Epidermal melanocyte (primary cell): ENCODE measurements at regions not wholly inside any gene's neighbourhood (a gene's known extent, or its start where the extent isn't known, plus 50 kb on each side); places are given as distances from the start of the nearest gene placed in this dataset.
"Not testable (repeated sequence)": the region's sequence is repeated elsewhere in the genome, so short reads cannot be mapped to it uniquely, and the experiment has no call there.

Source experiments
- DNase-seq: peaks from one replicate; pipeline ENCODE4 v3.0.0; 2011; ENCODE audit warnings: low spot score; ENCODE audit not compliant: insufficient read length

DNA sequence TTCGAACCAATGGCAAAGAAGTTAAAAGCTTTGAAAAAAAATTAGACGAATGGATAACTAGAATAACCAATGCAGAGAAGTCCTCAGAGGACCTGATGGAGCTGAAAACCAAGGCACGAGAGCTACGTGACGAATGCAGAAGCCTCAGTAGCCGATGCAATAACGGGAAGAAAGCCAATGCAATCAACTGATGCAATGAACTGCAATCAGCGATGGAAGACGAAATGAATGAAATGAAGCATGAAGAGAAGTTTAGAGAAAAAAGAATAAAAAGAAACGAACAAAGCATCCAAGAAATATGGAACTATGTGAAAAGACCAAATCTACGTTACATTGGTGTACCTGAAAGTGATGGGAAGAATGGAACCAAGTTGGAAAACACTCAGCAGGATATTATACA, 52.6 kb upstream of the MRPS30 start:
- DNase-seq = not testable (repeated sequence)

GRCh38 chr5:44747396-44747795, 61.4 kb upstream of the MRPS30 start:
- DNase-seq = no peak

GRCh38 chr5:44740660-44741059, 68.1 kb upstream of the MRPS30 start:
- DNase-seq = no peak

DNA sequence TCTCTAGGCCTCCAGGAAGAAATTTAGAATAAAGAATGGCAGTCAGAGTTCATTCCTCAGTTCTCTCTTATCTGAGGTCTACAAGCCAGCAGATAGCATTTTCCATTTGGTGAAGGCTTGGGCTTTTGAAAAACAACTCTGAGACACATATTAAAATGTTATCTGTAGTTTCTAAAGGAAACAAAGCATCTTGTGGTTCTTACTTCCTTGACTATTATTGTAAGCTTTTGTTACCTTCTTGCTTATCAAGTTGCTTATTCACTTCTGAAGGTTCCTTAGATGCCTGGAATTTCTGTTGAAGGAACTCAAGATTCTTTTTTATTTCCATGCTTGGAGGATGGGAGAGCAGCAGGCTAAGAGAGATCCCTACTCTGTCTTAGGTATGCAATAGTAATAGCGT, 79.2 kb upstream of the MRPS30 start:
- DNase-seq = no peak

- no peak for DNase-seq
Measured at GRCh38 chr5:44727100-44727499, 81.6 kb upstream of the MRPS30 start.

GRCh38 chr5:44719856-44720255, 88.9 kb upstream of the MRPS30 start:
- DNase-seq = no peak

GRCh38 chr5:44714871-44715561, 93.7 kb upstream of the MRPS30 start:
- DNase-seq = no peak

DNA sequence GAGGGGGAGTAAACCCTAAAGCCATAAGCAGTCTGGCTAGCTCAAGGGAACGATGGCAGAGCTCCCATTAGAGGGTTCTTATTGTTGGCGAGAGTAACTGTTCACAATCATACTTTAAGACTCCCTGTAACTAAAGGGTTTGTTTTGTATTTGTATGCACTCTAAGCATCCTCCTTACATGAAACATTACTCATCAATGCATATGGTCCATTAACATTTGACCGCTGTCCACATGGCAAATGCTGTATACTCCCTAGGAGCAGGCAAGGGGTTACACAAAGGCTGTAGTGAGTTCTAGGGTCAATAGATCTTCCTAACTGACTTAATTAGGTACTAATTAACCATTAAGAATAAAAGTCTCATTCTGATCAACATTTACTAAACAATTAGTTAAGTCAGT, 95.3 kb upstream of the MRPS30 start:
- DNase-seq = no peak

DNA sequence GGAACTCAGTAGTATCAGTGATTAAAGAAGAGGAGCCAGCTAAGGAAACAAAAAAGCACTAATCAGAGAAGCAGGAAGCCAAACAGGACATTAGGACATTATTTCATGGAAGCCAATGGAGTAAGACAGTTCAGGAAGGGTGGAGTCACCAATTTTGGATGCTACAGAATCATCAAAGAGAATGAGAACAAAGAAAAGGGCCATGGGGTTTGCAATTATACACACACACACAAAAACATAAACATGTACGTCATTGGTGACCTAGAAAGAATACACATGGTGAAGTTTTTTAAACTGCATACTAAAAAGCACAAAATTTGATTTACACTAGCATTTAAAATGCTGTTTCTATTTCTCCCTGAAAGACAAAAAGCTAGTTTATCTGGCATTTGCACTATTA, 96.8 kb upstream of the MRPS30 start:
- DNase-seq = no peak

- no peak for DNase-seq
Measured at GRCh38 chr5:44708602-44709001, 100.1 kb upstream of the MRPS30 start.

DNA sequence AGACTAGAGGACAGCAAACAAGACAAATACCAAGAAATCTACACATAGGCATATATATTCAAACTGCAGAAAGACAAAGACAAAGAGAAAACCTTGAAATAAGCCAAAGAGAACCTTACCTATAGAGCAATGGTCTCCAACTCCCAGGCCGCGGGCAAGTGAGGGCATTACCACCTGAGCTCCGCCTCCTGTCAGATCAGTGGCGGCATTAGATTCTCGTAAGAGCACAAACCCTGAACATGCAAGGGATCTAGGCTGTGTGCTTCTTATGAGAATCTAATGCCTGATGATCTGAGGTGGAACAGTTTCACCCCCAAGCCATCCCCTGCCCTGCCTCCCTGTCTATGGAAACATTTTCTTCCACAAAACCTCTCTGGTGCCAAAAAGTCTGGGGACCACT, 101.0 kb upstream of the MRPS30 start:
- no peak for DNase-seq

GRCh38 chr5:44697025-44697424, 111.7 kb upstream of the MRPS30 start:
- DNase-seq = no peak

- no peak for DNase-seq
Measured at GRCh38 chr5:44695259-44695658, 113.5 kb upstream of the MRPS30 start.

- DNase-seq = no peak
Measured at GRCh38 chr5:44691802-44692201, 116.9 kb upstream of the MRPS30 start.

DNA sequence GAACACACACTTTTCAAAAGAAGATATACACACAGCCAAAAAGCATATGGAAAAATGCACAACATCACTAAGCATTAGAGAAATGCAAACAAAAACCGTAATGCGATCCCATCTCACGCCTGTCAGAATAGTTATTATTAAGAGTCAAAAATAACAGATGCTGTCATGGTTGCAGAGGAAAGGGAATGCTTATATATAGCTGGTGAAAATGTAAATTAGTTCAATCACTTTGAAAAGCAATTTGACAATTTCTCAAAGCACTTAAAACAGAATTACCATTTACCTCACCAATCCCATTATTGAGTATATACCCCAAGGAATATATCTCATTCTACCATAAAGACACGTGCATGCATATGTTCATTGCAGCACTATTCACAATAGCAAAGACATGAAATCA, 126.8 kb upstream of the MRPS30 start:
- no peak for DNase-seq

GRCh38 chr5:44679214-44679613, 129.5 kb upstream of the MRPS30 start:
- no peak for DNase-seq

DNA sequence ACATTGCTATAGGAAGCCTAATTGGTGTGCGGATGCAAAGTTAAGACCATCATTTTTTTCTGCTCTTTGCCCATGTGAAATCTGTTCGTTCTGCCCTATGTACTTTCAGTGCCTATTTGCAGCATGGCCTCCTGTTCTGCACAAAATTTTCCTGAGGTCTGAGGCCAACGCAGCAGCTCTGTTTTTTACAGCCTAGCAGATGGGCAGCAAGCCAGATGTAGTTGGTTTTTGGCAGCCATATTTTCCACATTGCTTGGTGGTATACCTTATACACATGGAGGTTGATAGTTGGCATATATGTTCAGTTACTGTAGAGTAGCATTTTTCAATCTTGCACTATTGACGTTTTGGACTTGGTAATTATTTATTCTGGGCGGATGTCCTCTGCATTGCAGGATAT, 133.5 kb upstream of the MRPS30 start:
- DNase-seq = no peak

DNA sequence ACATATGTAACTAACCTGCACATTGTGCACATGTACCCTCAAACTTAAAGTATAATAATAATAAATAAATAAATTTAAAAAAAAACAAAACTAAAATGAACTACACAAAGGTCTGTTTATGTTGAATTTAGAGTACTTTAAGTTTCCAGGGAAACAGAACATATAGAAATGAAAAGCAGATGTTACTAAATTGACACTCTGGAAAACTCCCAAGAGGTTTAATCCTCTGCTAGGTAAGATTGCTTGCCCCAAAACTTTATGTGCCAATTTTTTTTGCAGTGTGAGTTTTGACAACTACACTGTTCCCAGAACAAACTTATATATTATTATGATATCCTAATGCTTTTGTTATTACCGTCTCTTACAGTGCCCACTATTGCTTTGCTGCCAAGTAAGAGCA, 134.3 kb upstream of the MRPS30 start:
- DNase-seq = no peak

DNA sequence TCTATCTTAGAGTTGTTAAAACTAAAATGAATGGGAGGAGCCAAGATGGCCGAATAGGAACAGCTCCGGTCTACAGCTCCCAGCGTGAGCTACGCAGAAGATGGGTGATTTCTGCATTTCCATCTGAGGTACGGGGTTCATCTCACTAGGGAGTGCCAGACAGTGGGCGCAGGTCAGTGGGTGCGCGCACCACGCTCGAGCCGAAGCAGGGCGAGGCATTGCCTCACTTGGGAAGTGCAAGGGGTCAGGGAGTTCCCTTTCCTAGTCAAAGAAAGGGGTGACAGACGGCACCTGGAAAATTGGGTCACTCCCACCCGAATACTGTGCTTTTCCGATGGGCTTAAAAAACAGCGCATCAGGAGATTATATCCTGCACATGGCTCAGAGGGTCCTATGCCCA, 140.3 kb upstream of the MRPS30 start:
- DNase-seq = not testable (repeated sequence)

- no peak for DNase-seq
Measured at GRCh38 chr5:44665101-44665701, 143.5 kb upstream of the MRPS30 start.

DNA sequence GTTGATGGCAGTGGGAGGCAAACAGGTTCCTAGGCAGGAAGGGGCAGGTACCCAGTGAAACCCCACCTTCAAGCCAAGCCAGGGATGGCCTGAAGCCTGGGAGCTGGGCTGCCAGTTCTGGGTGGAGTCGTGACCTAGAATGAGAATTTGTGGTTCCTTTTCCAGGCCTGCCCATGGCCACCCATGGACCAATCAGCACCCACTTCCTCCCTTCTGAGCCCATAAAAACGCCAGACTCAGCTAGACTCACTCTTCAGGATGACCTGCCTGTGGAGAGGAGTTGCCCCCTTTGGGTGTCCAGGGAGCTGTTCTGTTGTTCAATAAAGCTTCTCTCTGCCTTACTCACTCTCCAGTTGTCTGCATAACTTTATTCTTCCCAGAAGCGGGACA, 144.0 kb upstream of the MRPS30 start:
- no peak for DNase-seq

DNA sequence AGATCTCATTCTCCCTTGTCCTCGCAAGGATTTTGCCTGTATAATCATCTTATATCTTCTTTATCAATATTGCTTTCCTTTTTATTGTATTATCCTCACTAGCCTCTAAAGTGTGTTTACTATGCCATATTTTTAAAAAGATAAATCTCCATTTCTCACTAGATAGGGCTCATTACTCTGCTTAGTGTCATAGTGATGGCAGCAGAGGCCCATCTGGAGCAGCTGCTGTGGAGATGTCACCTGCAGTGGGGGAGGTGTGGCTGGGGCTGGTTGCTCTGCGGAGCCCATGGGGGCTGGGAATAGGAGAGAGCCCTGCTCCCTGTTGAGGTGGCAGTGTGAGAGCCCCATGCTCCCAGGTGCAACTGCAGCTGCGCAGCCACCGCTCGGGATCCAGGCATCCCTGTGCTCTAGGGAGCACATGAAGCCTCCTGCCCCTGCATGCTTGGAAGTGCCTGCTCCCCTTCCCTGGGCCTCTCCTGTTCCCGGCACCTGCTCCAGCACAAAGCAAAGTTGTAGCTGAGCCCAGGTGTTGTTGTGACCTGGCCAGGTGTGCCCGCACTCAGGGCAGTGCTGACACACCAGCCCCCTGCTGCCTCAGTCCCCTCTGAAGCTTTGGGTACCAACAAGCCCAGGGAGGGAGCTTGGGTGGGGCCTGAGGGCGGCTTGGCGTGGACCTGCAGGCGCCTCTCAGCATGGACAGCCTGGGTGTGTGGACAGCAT, 144.6 kb upstream of the MRPS30 start:
- DNase-seq = no peak

- DNase-seq = no peak
Measured at GRCh38 chr5:44661851-44662250, 146.9 kb upstream of the MRPS30 start.
